ENCODE measurements at regions not wholly inside any gene's neighbourhood (a gene's known extent, or its start where the extent isn't known, plus 50 kb on each side); places are given as distances from the start of the nearest gene placed in this dataset.

- Histone ChIP-seq H3K4ac (replicated peaks; ENCODE audit: insufficient read length, low read depth, low read length) (no peak overlapping the region), H2AK5ac (ENCODE audit: low read depth, low read length) (no peak overlapping the region), H4K8ac (ENCODE audit: extremely low read depth, insufficient read depth, low read length) (no peak overlapping the region), H3K27me3 (replicated peaks in 1 of 4; ENCODE audit: control insufficient read depth in 3 of 4, extremely low read depth in 1 of 4, insufficient read depth in 3 of 4, low read length in 3 of 4) (no peaks in the 10 kb centered on the region), H3K14ac (ENCODE audit: insufficient read length) (no peak overlapping the region), H2BK5ac (ENCODE audit: low read depth, low read length) (no peak overlapping the region), H3K79me1 (ENCODE audit: low read depth, low read length) (peaks cover 13% of the 10 kb centered on the region), H3K23ac (ENCODE audit: insufficient read length) (no peak overlapping the region), H3K9ac (replicated peaks in 1 of 4; ENCODE audit: extremely low read depth in 1 of 4, low read depth in 3 of 4, low read length in 3 of 4) (no peak overlapping the region), H3K4me2 (ENCODE audit: insufficient read depth in 1 of 2, low read depth in 2 of 2, low read length in 2 of 2) (no peak overlapping the region), H3K36me3 (ENCODE audit: control insufficient read depth in 2 of 4, insufficient read depth in 4 of 4, low read length in 3 of 4) (no peaks in the 10 kb centered on the region), H3K27ac (ENCODE audit: low read depth, low read length) (no peak overlapping the region), H3K18ac (ENCODE audit: extremely low read depth, low read length) (0 out of 2 replicates have a peak overlapping the region, but pooled peaks have one; percentile 26), H3K56ac (replicated peaks; ENCODE audit: insufficient read length, low read depth, low read length) (no peak overlapping the region), H2BK120ac (replicated peaks; ENCODE audit: low read depth, low read length) (no peak overlapping the region), H4K91ac (replicated peaks; ENCODE audit: insufficient read length, low read length) (no peak overlapping the region), H2BK15ac (ENCODE audit: low read length) (no peak overlapping the region), H3K9me3 (ENCODE audit: insufficient read depth in 2 of 2, low read depth in 1 of 2, low read length in 1 of 2) (no peaks in the 10 kb centered on the region), H2BK20ac (ENCODE audit: low read length) (no peak overlapping the region), H3K4me3 (ENCODE audit: extremely low read depth in 1 of 4, insufficient read depth in 2 of 4, low read depth in 3 of 4, low read length in 4 of 4) (no peak overlapping the region), H2AFZ (ENCODE audit: low read length) (no peak overlapping the region), H3K79me2 (ENCODE audit: control insufficient read depth in 1 of 2, insufficient read depth in 2 of 2, low read length in 2 of 2) (peaks cover 3 to 81% of the 10 kb centered on the region in 2 experiments), H4K20me1 (replicated peaks in 1 of 2; ENCODE audit: control insufficient read depth in 1 of 2, insufficient read depth in 2 of 2, low read length in 2 of 2) (peaks cover 4 to 6% of the 10 kb centered on the region in 2 experiments), H3K4me1 (replicated peaks in 1 of 4; ENCODE audit: control insufficient read depth in 3 of 4, insufficient read depth in 4 of 4, low read length in 3 of 4) (peaks cover 5 to 34% (median 32%) of the 10 kb centered on the region in 4 experiments), H2BK12ac (ENCODE audit: low read depth, low read length) (no peak overlapping the region), H4K5ac (ENCODE audit: insufficient read length, low read depth, low read length) (no peak overlapping the region), H3K23me2 (ENCODE audit: low read depth, low read length) (no peaks in the 10 kb centered on the region)
- 79% methylated on average over 2 of the region's 2 CpGs; no CpG with 5 or more reads in 1 of the 2 experiments for WGBS, 2 experiments (ENCODE audit: extremely low coverage in 1 of 2, insufficient coverage in 1 of 2, insufficient read length in 1 of 2, insufficient replicate concordance in 2 of 2, low coverage in 1 of 2, low lambda C conversion rate in 2 of 2, missing lambda C conversion rate in 1 of 2)
- ChIA-PET CTCF (ENCODE audit: partially characterized antibody) (no interaction called here), POLR2A (ENCODE audit: partially characterized antibody) (no interaction called here)
- FAIRE-seq = no peak
- no peak for DNase-seq (ENCODE audit: low read depth in 1 of 2, low spot score in 2 of 2)
- TF ChIP-seq JUN (IDR thresholded peaks at IDR 0.05; ENCODE audit: low read depth, low read length) (no peak), PHF8 (conservative IDR thresholded peaks at IDR 0.05; ENCODE audit: low read depth, low read length) (no peak), TEAD4 (IDR thresholded peaks at IDR 0.05; ENCODE audit: low read depth, low read length) (no peak), TAF7 (optimal IDR thresholded peaks at IDR 0.05; ENCODE audit: borderline replicate concordance, low read depth, low read length) (no peak), NRF1 (IDR thresholded peaks at IDR 0.05; ENCODE audit: low read depth, low read length) (no peak), NANOG (IDR thresholded peaks at IDR 0.05; ENCODE audit: insufficient read depth, low read depth, low read length, poor library complexity, severe bottlenecking) (no peak), ATF3 (IDR thresholded peaks at IDR 0.05; ENCODE audit: insufficient read depth, low read depth, low read length) (no peak), RXRA (IDR thresholded peaks at IDR 0.05; ENCODE audit: insufficient read depth, low read depth, low read length) (no peak), KDM1A (IDR thresholded peaks at IDR 0.05; ENCODE audit: borderline replicate concordance, low read length) (no peak), SAP30 (IDR thresholded peaks at IDR 0.05; ENCODE audit: insufficient read depth, insufficient replicate concordance, low read length) (no peak), SP1 (IDR thresholded peaks at IDR 0.05; ENCODE audit: low read depth, low read length) (no peak)
Measured at GRCh38 chr2:134138115-134138514, 115.8 kb upstream of the MGAT5 start.

All from H1 (cell line).